ENCODE measurements at regions not wholly inside any gene's neighbourhood (a gene's known extent, or its start where the extent isn't known, plus 50 kb on each side); places are given as distances from the start of the nearest gene placed in this dataset.
A peak's percentile ranks its signal among the peaks of the same experiment; 100 is the strongest.

GRCh38 chr15:94667109-94667508 is 435.7 kb downstream of the MCTP2 start:
- no peak for DNase-seq
- Mint-ChIP-seq H3K27me3 (ENCODE audit: unreplicated experiment) (peaks cover 17% of the 10 kb centered on the region), H3K4me3 (ENCODE audit: low read depth, unreplicated experiment) (no peak overlapping the region), H3K4me1 (ENCODE audit: low read depth, unreplicated experiment) (no peaks in the 10 kb centered on the region), H3K9me3 (ENCODE audit: low read depth, unreplicated experiment) (peaks cover 9% of the 10 kb centered on the region), H3K36me3 (ENCODE audit: insufficient read depth, unreplicated experiment) (no peaks in the 10 kb centered on the region), H3K27ac (ENCODE audit: unreplicated experiment) (no peak overlapping the region)
- TF ChIP-seq CTCF (IDR thresholded peaks at IDR 0.05; ENCODE audit: unreplicated experiment), result no peak
- CTCF ChIA-PET, result interaction anchor here (0.6 kb wide), 1 partner anchor 1177 kb away, joined by 5 read pairs; no protein-coding TSS in a partner anchor
- intact Hi-C loops (cut with micrococcal nuclease; ENCODE audit: unreplicated experiment), result no loop called here
- BruUV-seq (replicated peaks), result no TSS peak

- H3K27ac Mint-ChIP-seq (ENCODE audit: unreplicated experiment), result no peak overlapping the region
- peaks cover 7% of the 10 kb centered on the region for H3K9me3 Mint-ChIP-seq (ENCODE audit: low read depth, unreplicated experiment)
- DNase-seq, result no peak
- TF ChIP-seq CTCF (IDR thresholded peaks at IDR 0.05; ENCODE audit: unreplicated experiment), result peak; percentile 64
- CTCF ChIA-PET, result interaction anchor here (0.6 to 0.8 kb wide), 2 partner anchors 18 to 592 kb away, joined by 3 read pairs; no protein-coding TSS in a partner anchor
- no TSS peak for BruUV-seq (replicated peaks)
- intact Hi-C loops (cut with micrococcal nuclease; ENCODE audit: unreplicated experiment), result loop anchor here (2.0 to 10.0 kb wide), 4 partner anchors 348 to 1912 kb away; no protein-coding TSS in a partner anchor
- peaks cover 17% of the 10 kb centered on the region for H3K27me3 Mint-ChIP-seq (ENCODE audit: unreplicated experiment)
- H3K36me3 Mint-ChIP-seq (ENCODE audit: insufficient read depth, unreplicated experiment), result no peaks in the 10 kb centered on the region
- H3K4me3 Mint-ChIP-seq (ENCODE audit: low read depth, unreplicated experiment), result no peak overlapping the region
- no peaks in the 10 kb centered on the region for H3K4me1 Mint-ChIP-seq (ENCODE audit: low read depth, unreplicated experiment)
Measured at GRCh38 chr15:94670438-94671034, 439.2 kb downstream of the MCTP2 start.

- no peak for DNase-seq
- intact Hi-C loops (cut with micrococcal nuclease; ENCODE audit: unreplicated experiment), result loop anchor here (2.0 to 10.0 kb wide), 4 partner anchors 347 to 1910 kb away; no protein-coding TSS in a partner anchor
- no TSS peak for BruUV-seq (replicated peaks)
Measured at GRCh38 chr15:94671858-94672532, 440.6 kb downstream of the MCTP2 start.

GRCh38 chr15:94673801-94674200 is 442.4 kb downstream of the MCTP2 start:
- intact Hi-C loops (cut with micrococcal nuclease; ENCODE audit: unreplicated experiment), result loop anchor here (5.0 to 10.0 kb wide), 2 partner anchors 509 to 1908 kb away; no protein-coding TSS in a partner anchor
- H3K4me3 Mint-ChIP-seq (ENCODE audit: low read depth, unreplicated experiment), result no peak overlapping the region
- no peaks in the 10 kb centered on the region for H3K36me3 Mint-ChIP-seq (ENCODE audit: insufficient read depth, unreplicated experiment)
- no peaks in the 10 kb centered on the region for H3K27me3 Mint-ChIP-seq (ENCODE audit: unreplicated experiment)
- DNase-seq, result no peak
- H3K27ac Mint-ChIP-seq (ENCODE audit: unreplicated experiment), result no peak overlapping the region
- no peak for TF ChIP-seq CTCF (IDR thresholded peaks at IDR 0.05; ENCODE audit: unreplicated experiment)
- H3K9me3 Mint-ChIP-seq (ENCODE audit: low read depth, unreplicated experiment), result peaks cover 14% of the 10 kb centered on the region
- CTCF ChIA-PET, result interaction anchor here (0.6 to 1.6 kb wide), 2 partner anchors 9 to 251 kb away, joined by 3 to 5 read pairs; no protein-coding TSS in a partner anchor
- no peaks in the 10 kb centered on the region for H3K4me1 Mint-ChIP-seq (ENCODE audit: low read depth, unreplicated experiment)
- BruUV-seq (replicated peaks), result no TSS peak

More at GRCh38 chr15:94671858-94672532, 440.6 kb downstream of the MCTP2 start:
- H3K4me1 Mint-ChIP-seq (ENCODE audit: low read depth, unreplicated experiment), result no peaks in the 10 kb centered on the region
- CTCF ChIA-PET, result no interaction called here
- TF ChIP-seq CTCF (IDR thresholded peaks at IDR 0.05; ENCODE audit: unreplicated experiment), result no peak
- H3K4me3 Mint-ChIP-seq (ENCODE audit: low read depth, unreplicated experiment), result no peak overlapping the region
- no peaks in the 10 kb centered on the region for H3K36me3 Mint-ChIP-seq (ENCODE audit: insufficient read depth, unreplicated experiment)
- H3K27me3 Mint-ChIP-seq (ENCODE audit: unreplicated experiment), result peaks cover 13% of the 10 kb centered on the region
- peaks cover 7% of the 10 kb centered on the region for H3K9me3 Mint-ChIP-seq (ENCODE audit: low read depth, unreplicated experiment)
- no peak overlapping the region for H3K27ac Mint-ChIP-seq (ENCODE audit: unreplicated experiment)

Measured in Calu3 (cell line).